Keratinocyte (primary cell): ENCODE measurements at regions not wholly inside any gene's neighbourhood (a gene's known extent, or its start where the extent isn't known, plus 50 kb on each side); places are given as distances from the start of the nearest gene placed in this dataset.

ENCODE experiments used
- DNase-seq: peaks from one replicate; pipeline ENCODE4 v3.0.0-alpha.2; 2011; ENCODE audit warnings: low read depth, missing footprints, low spot score
- FAIRE-seq: peaks from 2 replicates; lab custom pipeline; 2011; peaks lifted over from hg19 to GRCh38; lab: Jason Lieb, UNC
- H2AFZ ChIP-seq: 2 replicates; pipeline ENCODE4 v1.6.0; 2012; ENCODE audit warnings: low read length, control low read depth, inconsistent platforms; ENCODE audit not compliant: control insufficient read depth
- H3K27ac ChIP-seq: 2 replicates; pipeline ENCODE4 v1.5.1; 2011; ENCODE audit warnings: low read length; ENCODE audit not compliant: control insufficient read depth, insufficient read depth
- H3K27me3 ChIP-seq: 3 replicates; pipeline ENCODE4 v1.6.0; 2011; ENCODE audit warnings: low read length; ENCODE audit not compliant: control insufficient read depth, insufficient read depth; ENCODE audit errors: extremely low read depth
- H3K36me3 ChIP-seq, 2 experiments: 2 replicates in 1 of 2; 3 replicates in 1 of 2; pipeline ENCODE4 v1.5.1; 2011; ENCODE audit warnings: low read length in 2 of 2, mild to moderate bottlenecking in 1 of 2; ENCODE audit not compliant: control insufficient read depth in 2 of 2, insufficient read depth in 2 of 2; ENCODE audit errors: extremely low read depth in 1 of 2
- H3K4me1 ChIP-seq: 3 replicates; pipeline ENCODE4 v1.5.1; 2011; ENCODE audit warnings: low read length; ENCODE audit not compliant: control insufficient read depth, insufficient read depth; ENCODE audit errors: extremely low read depth
- H3K4me2 ChIP-seq: 3 replicates; pipeline ENCODE4 v1.6.0; 2011; ENCODE audit warnings: low read depth, low read length; ENCODE audit not compliant: control insufficient read depth, insufficient read depth; ENCODE audit errors: extremely low read depth
- H3K4me3 ChIP-seq, 3 experiments: fragments of 200-600 bp in 1 of 3; sonication (generic) in 1 of 3; 2 replicates in 2 of 3; 3 replicates in 1 of 3; pipeline ENCODE4 v1.5.1; 2011 to 2016; ENCODE audit warnings: low read length in 3 of 3, mild to moderate bottlenecking in 3 of 3, control low read depth in 2 of 3, inconsistent platforms in 1 of 3, low read depth in 1 of 3, mixed read lengths in 1 of 3, mixed run types in 1 of 3, moderate library complexity in 1 of 3; ENCODE audit not compliant: control insufficient read depth in 2 of 3, insufficient read depth in 2 of 3; ENCODE audit errors: extremely low read depth in 1 of 3
- H3K79me2 ChIP-seq: 2 replicates; pipeline ENCODE4 v1.6.0; 2012; ENCODE audit warnings: low read length; ENCODE audit not compliant: control insufficient read depth, insufficient read depth
- H3K9ac ChIP-seq: 3 replicates; pipeline ENCODE4 v1.6.0; 2011; ENCODE audit warnings: low read length; ENCODE audit not compliant: control insufficient read depth, insufficient read depth; ENCODE audit errors: extremely low read depth
- H3K9me1 ChIP-seq: 3 replicates; pipeline ENCODE4 v1.6.0; 2011; ENCODE audit warnings: low read length; ENCODE audit not compliant: control insufficient read depth, insufficient read depth; ENCODE audit errors: extremely low read depth
- H3K9me3 ChIP-seq: 2 replicates; pipeline ENCODE4 v1.5.1; 2012; ENCODE audit warnings: low read depth, low read length; ENCODE audit not compliant: control insufficient read depth
- H4K20me1 ChIP-seq: 3 replicates; pipeline ENCODE4 v1.6.0; 2011; ENCODE audit warnings: low read length; ENCODE audit not compliant: control insufficient read depth, insufficient read depth; ENCODE audit errors: extremely low read depth
- CTCF ChIP-seq, 3 experiments: IDR thresholded peaks in 1 of 3; conservative IDR thresholded peaks in 1 of 3; optimal IDR thresholded peaks in 1 of 3; 2 replicates in 2 of 3; 3 replicates in 1 of 3; pipeline versions ENCODE3 to v1.5.1; 2011; ENCODE audit warnings: low read length in 3 of 3, mild to moderate bottlenecking in 3 of 3, moderate library complexity in 2 of 3, control low read depth in 1 of 3, inconsistent platforms in 1 of 3; ENCODE audit not compliant: insufficient read depth in 2 of 3; ENCODE audit errors: extremely low read depth in 1 of 3
- EZH2 ChIP-seq: IDR thresholded peaks from one replicate; pipeline ENCODE4 v1.6.1; 2012; ENCODE audit warnings: inconsistent platforms, mild to moderate bottlenecking, low read length, moderate library complexity
- dilution Hi-C: fragments of 300-500 bp; cut with MboI; formaldehyde crosslinking; loops from one replicate; pipeline ENCODE4 v1.7.0; 2020; ENCODE audit warnings: low sequenced_read_pairs; ENCODE audit not compliant: extremely low pct_ligation_motif_present

GRCh38 chr6:66848244-66848953 lies 1141.4 kb upstream of the EYS start:
- Histone ChIP-seq H3K9me3 (no peaks in the 10 kb centered on the region), H3K79me2 (no peaks in the 10 kb centered on the region), H3K9ac (no peak overlapping the region), H3K36me3 (no peaks in the 10 kb centered on the region), H4K20me1 (no peaks in the 10 kb centered on the region), H3K9me1 (no peaks in the 10 kb centered on the region), H3K4me1 (no peaks in the 10 kb centered on the region), H2AFZ (no peak overlapping the region), H3K4me3 (no peak overlapping the region), H3K4me2 (no peak overlapping the region), H3K27me3 (no peaks in the 10 kb centered on the region), H3K27ac (no peak overlapping the region)
- dilution Hi-C loops: no loop called here
- FAIRE-seq (no peak), DNase-seq (no peak)
- TF ChIP-seq EZH2 (no peak), CTCF (optimal IDR thresholded peaks at IDR 0.05 in 1 of 3, IDR thresholded peaks at IDR 0.05 in 1 of 3, conservative IDR thresholded peaks at IDR 0.05 in 1 of 3; ENCODE audit: extremely low read depth in 1 of 3, insufficient read depth in 2 of 3, low read length in 3 of 3) (no peak)

GRCh38 chr6:66838764-66839163 lies 1131.7 kb upstream of the EYS start:
- dilution Hi-C loops: no loop called here
- no peaks in the 10 kb centered on the region for H3K9me3 ChIP-seq
- no peaks in the 10 kb centered on the region for H3K27me3 ChIP-seq
- H4K20me1 ChIP-seq: no peaks in the 10 kb centered on the region
- no peak overlapping the region for H3K4me3 ChIP-seq
- DNase-seq (no peak), FAIRE-seq (no peak)
- no peaks in the 10 kb centered on the region for H3K9me1 ChIP-seq
- H3K4me2 ChIP-seq: no peak overlapping the region
- no peak overlapping the region for H3K27ac ChIP-seq
- no peak overlapping the region for H3K9ac ChIP-seq
- TF ChIP-seq EZH2 (no peak), CTCF (optimal IDR thresholded peaks at IDR 0.05 in 1 of 3, IDR thresholded peaks at IDR 0.05 in 1 of 3, conservative IDR thresholded peaks at IDR 0.05 in 1 of 3; ENCODE audit: extremely low read depth in 1 of 3, insufficient read depth in 2 of 3, low read length in 3 of 3) (no peak)
- no peaks in the 10 kb centered on the region for H3K4me1 ChIP-seq
- H3K36me3 ChIP-seq: no peaks in the 10 kb centered on the region
- H2AFZ ChIP-seq: no peak overlapping the region
- H3K79me2 ChIP-seq: no peaks in the 10 kb centered on the region
